Endothelial cell of umbilical vein (primary cell): ENCODE measurements at regions not wholly inside any gene's neighbourhood (a gene's known extent, or its start where the extent isn't known, plus 50 kb on each side); places are given as distances from the start of the nearest gene placed in this dataset.

Source experiments
- BruUV-seq: library from RNA; stranded (reverse); fragments of 400-500 nt; replicated peaks from 2 replicates; lab custom pipeline; 2021; lab: Mats Ljungman, UMichigan
- CTCF ChIA-PET: fragments of 300-600, 350-600 bp; sonication (Branson Sonifier 250); formaldehyde crosslinking; loops from one replicate; lab custom pipeline; 2021; ENCODE audit warnings: antibody characterized with exemption, inconsistent platforms; lab: Charles Lee
- POLR2A ChIA-PET: fragments of 300-600, 350-600 bp; sonication (Branson Sonifier 250); formaldehyde crosslinking; loops from one replicate; lab custom pipeline; 2021; ENCODE audit warnings: antibody characterized with exemption, inconsistent platforms; lab: Charles Lee
- DNase-seq: peaks from one replicate; pipeline ENCODE4 v3.0.0-alpha.2; 2011; ENCODE audit warnings: low read depth, low spot score
- FAIRE-seq: peaks from 2 replicates; lab custom pipeline; 2011; peaks lifted over from hg19 to GRCh38; lab: Jason Lieb, UNC
- H2AFZ ChIP-seq: 2 replicates; pipeline ENCODE4 v1.6.0; 2012; ENCODE audit warnings: low read depth, low read length, control low read depth, inconsistent platforms
- H3K27ac ChIP-seq: 2 replicates; pipeline ENCODE4 v1.5.1; 2011; ENCODE audit warnings: low read depth, mild to moderate bottlenecking, control low read depth, low read length, moderate library complexity; ENCODE audit not compliant: insufficient read depth
- H3K27me3 ChIP-seq, 2 experiments: 2 replicates each; pipeline versions ENCODE4 v1.6.0 to v1.6.1; 2011; ENCODE audit warnings: low read length in 2 of 2, mixed read lengths in 1 of 2; ENCODE audit not compliant: control insufficient read depth in 2 of 2, insufficient read depth in 2 of 2
- H3K36me3 ChIP-seq, 2 experiments: 2 replicates in 1 of 2; 3 replicates in 1 of 2; pipeline ENCODE4 v1.5.1; 2011; ENCODE audit warnings: low read length in 2 of 2, mild to moderate bottlenecking in 1 of 2, moderate library complexity in 1 of 2; ENCODE audit not compliant: control insufficient read depth in 2 of 2, insufficient read depth in 2 of 2; ENCODE audit errors: extremely low read depth in 1 of 2
- H3K4me1 ChIP-seq: 3 replicates; pipeline ENCODE4 v1.5.1; 2011; ENCODE audit warnings: mild to moderate bottlenecking, low read length; ENCODE audit not compliant: control insufficient read depth, insufficient read depth; ENCODE audit errors: extremely low read depth
- H3K4me2 ChIP-seq: 2 replicates; pipeline ENCODE4 v1.6.1; 2011; ENCODE audit warnings: low read length, control low read depth, mixed read lengths; ENCODE audit not compliant: insufficient read depth
- H3K4me3 ChIP-seq, 3 experiments: fragments of 200-600 bp in 1 of 3; sonication (generic), shearing (Covaris generic) in 1 of 3; replicated peaks in 1 of 3; 2 replicates each; pipeline ENCODE4 v1.5.1; 2011 to 2016; ENCODE audit warnings: control low read depth in 3 of 3, low read length in 3 of 3, mild to moderate bottlenecking in 2 of 3, inconsistent platforms in 1 of 3, low read depth in 1 of 3, moderate library complexity in 1 of 3; ENCODE audit not compliant: insufficient read depth in 1 of 3
- H3K79me2 ChIP-seq: 2 replicates; pipeline ENCODE4 v1.6.0; 2012; ENCODE audit warnings: low read length, inconsistent platforms; ENCODE audit not compliant: control insufficient read depth, insufficient read depth
- H3K9ac ChIP-seq: replicated peaks from 2 replicates; pipeline ENCODE3; 2011; ENCODE audit warnings: low read length, control low read depth; ENCODE audit not compliant: insufficient read depth; ENCODE audit errors: extremely low read depth
- H3K9me1 ChIP-seq: replicated peaks from 3 replicates; pipeline ENCODE4 v1.6.0; 2011; ENCODE audit warnings: mild to moderate bottlenecking, low read length; ENCODE audit not compliant: control insufficient read depth, insufficient read depth; ENCODE audit errors: extremely low read depth
- H3K9me3 ChIP-seq: replicated peaks from 2 replicates; pipeline ENCODE4 v1.5.1; 2012; ENCODE audit warnings: low read length, inconsistent platforms; ENCODE audit not compliant: control insufficient read depth, insufficient read depth
- H4K20me1 ChIP-seq: replicated peaks from 2 replicates; pipeline ENCODE3; 2011; ENCODE audit warnings: mild to moderate bottlenecking, low read length; ENCODE audit not compliant: control insufficient read depth, insufficient read depth; ENCODE audit errors: extremely low read depth
- CTCF ChIP-seq, 2 donors: IDR thresholded peaks; 1 replicate in 1 of 2; 2 replicates in 1 of 2; pipeline ENCODE4 v1.5.1; 2011; ENCODE audit warnings: low read length in 2 of 2, mild to moderate bottlenecking in 2 of 2, moderate library complexity in 2 of 2, control low read depth in 1 of 2, inconsistent platforms in 1 of 2, low read depth in 1 of 2; ENCODE audit not compliant: insufficient read depth in 1 of 2; ENCODE audit errors: extremely low read depth in 1 of 2
- EZH2 ChIP-seq: IDR thresholded peaks from 2 replicates; pipeline ENCODE4 v1.6.1; 2012; ENCODE audit warnings: borderline replicate concordance, low read depth, mild to moderate bottlenecking, moderate library complexity, low read length, inconsistent platforms; ENCODE audit not compliant: severe bottlenecking
- FOS ChIP-seq: IDR thresholded peaks from 2 replicates; pipeline ENCODE4 v1.6.1; 2011; ENCODE audit warnings: mild to moderate bottlenecking, low read length, moderate library complexity, borderline replicate concordance; ENCODE audit not compliant: insufficient read depth
- GATA2 ChIP-seq: IDR thresholded peaks from 2 replicates; pipeline ENCODE4 v1.7.0; 2011; ENCODE audit warnings: low read depth, mild to moderate bottlenecking, moderate library complexity, mixed read lengths, low read length; ENCODE audit not compliant: insufficient read length, insufficient read depth
- JUN ChIP-seq: IDR thresholded peaks from 2 replicates; pipeline ENCODE4 v1.6.1; 2011; ENCODE audit warnings: borderline replicate concordance, low read depth; ENCODE audit not compliant: insufficient read length, insufficient read depth
- MYC ChIP-seq: IDR thresholded peaks from one replicate; pipeline ENCODE4 v1.6.1; 2011; ENCODE audit warnings: mild to moderate bottlenecking, low read depth, low read length
- POLR2A ChIP-seq: IDR thresholded peaks from 2 replicates; pipeline ENCODE4 v1.6.1; 2012; ENCODE audit warnings: low read depth, mild to moderate bottlenecking, control low read depth, low read length
- POLR2AphosphoS5 ChIP-seq: IDR thresholded peaks from 2 replicates; pipeline ENCODE4 v1.6.1; 2012; ENCODE audit warnings: low read depth, mild to moderate bottlenecking, control low read depth, low read length, moderate library complexity; ENCODE audit not compliant: insufficient read depth
- dilution Hi-C: fragments of 300-500 bp; cut with MboI; formaldehyde crosslinking; loops from one replicate; pipeline ENCODE4 v1.15.0; 2019; ENCODE audit warnings: low sequenced_read_pairs; ENCODE audit not compliant: extremely low pct_ligation_motif_present
- intact Hi-C: fragments of 100-400 bp; cut with micrococcal nuclease; formaldehyde crosslinking; loops from one replicate; pipeline ENCODE4 v1.10.0; 2022
- TF ChIP-seq, protein P1 (sequence below): IDR thresholded peaks from 2 replicates; pipeline ENCODE4 v1.6.1; 2011; ENCODE audit not compliant: insufficient read depth, insufficient read length

- peak; percentile 40 for FAIRE-seq
- BruUV-seq, result no TSS peak
- ChIA-PET CTCF (no interaction called here), POLR2A (no interaction called here)
- H2AFZ ChIP-seq, result no peak overlapping the region
- H3K9me3 ChIP-seq, result no peaks in the 10 kb centered on the region
- H3K79me2 ChIP-seq, result no peaks in the 10 kb centered on the region
- TF ChIP-seq POLR2AphosphoS5 (no peak), JUN (peak; percentile 6), FOS (peak; percentile 59), MYC (no peak), POLR2A (no peak), CTCF (IDR thresholded peaks at IDR 0.05; ENCODE audit: extremely low read depth in 1 of 2, insufficient read depth in 1 of 2, low read depth in 1 of 2, low read length in 2 of 2) (no peak), EZH2 (no peak), GATA2 (peak; percentile 22)
- TF ChIP-seq, protein P1, sequence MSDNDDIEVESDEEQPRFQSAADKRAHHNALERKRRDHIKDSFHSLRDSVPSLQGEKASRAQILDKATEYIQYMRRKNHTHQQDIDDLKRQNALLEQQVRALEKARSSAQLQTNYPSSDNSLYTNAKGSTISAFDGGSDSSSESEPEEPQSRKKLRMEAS, result no peak
- peak; percentile 76 for DNase-seq
- no peak overlapping the region for H3K4me3 ChIP-seq
- no peaks in the 10 kb centered on the region for H4K20me1 ChIP-seq
- no peak overlapping the region for H3K9ac ChIP-seq
- dilution Hi-C loops (no loop called here), intact Hi-C loops (no loop called here)
- peak overlapping the region; percentile 62 for H3K4me2 ChIP-seq
- no peaks in the 10 kb centered on the region for H3K27me3 ChIP-seq
- peaks cover 14% of the 10 kb centered on the region for H3K4me1 ChIP-seq
- H3K9me1 ChIP-seq, result no peaks in the 10 kb centered on the region
- H3K36me3 ChIP-seq, result no peaks in the 10 kb centered on the region
- H3K27ac ChIP-seq, result no peak overlapping the region
Observed at GRCh38 chr3:99365979-99366378, 272.4 kb upstream of the COL8A1 start.
